PC-9 (cell line): ENCODE measurements at regions not wholly inside any gene's neighbourhood (a gene's known extent, or its start where the extent isn't known, plus 50 kb on each side); places are given as distances from the start of the nearest gene placed in this dataset.

Source experiments
- EZH2 ChIP-seq: fragments of 200-600 bp; sonication (generic); IDR thresholded peaks from 2 replicates; pipeline ENCODE4 v1.8.0; 2017; ENCODE audit warnings: antibody characterized with exemption, low read depth
- TF ChIP-seq, protein P1 (sequence below): fragments of 200-600 bp; sonication (generic); conservative IDR thresholded peaks from 2 replicates; pipeline ENCODE4 v1.6.1; 2017; ENCODE audit warnings: mixed run types, antibody characterized with exemption, mild to moderate bottlenecking, moderate library complexity

DNA sequence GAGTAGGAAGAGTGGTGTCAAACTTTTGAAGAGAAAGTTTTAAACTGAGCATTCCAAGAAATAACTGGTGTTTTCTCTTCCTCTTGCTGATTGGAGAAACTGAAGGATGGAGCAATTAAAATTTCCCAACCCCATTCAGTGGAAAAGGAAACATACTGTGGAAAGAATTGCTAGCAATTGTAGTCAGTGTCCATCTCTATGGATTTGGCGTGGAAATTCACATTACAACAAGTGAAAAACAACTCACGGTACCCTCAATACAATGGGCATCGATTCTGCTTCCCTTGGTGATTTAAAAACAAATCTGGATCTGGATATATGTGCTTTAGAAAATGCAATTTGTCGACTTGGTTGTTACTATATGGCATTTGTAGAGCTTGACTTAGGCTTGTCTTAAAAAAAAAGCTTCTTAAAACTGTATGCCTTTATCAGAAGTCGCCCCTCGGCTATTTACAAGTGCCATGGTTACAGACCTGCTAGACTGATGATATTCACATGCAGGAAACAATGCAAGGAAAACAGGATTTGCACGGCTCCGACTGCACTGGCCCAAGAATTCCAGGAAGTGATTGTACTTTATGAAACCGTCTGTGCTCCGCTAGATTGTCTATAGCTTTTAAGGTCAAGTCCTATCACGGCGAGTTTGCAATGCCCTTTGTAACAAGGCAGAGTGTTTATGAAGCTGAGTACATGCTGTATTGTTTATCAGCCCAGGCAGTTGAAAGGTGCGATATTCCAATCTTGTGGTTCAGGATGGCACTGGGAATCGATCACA lies 131.7 kb upstream of the PHACTR1 start:
- TF ChIP-seq, protein P1, sequence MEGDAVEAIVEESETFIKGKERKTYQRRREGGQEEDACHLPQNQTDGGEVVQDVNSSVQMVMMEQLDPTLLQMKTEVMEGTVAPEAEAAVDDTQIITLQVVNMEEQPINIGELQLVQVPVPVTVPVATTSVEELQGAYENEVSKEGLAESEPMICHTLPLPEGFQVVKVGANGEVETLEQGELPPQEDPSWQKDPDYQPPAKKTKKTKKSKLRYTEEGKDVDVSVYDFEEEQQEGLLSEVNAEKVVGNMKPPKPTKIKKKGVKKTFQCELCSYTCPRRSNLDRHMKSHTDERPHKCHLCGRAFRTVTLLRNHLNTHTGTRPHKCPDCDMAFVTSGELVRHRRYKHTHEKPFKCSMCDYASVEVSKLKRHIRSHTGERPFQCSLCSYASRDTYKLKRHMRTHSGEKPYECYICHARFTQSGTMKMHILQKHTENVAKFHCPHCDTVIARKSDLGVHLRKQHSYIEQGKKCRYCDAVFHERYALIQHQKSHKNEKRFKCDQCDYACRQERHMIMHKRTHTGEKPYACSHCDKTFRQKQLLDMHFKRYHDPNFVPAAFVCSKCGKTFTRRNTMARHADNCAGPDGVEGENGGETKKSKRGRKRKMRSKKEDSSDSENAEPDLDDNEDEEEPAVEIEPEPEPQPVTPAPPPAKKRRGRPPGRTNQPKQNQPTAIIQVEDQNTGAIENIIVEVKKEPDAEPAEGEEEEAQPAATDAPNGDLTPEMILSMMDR = no peak
- TF ChIP-seq EZH2 = no peak
